HG02798 (cell line): ENCODE measurements at regions not wholly inside any gene's neighbourhood (a gene's known extent, or its start where the extent isn't known, plus 50 kb on each side); places are given as distances from the start of the nearest gene placed in this dataset.
A peak's percentile ranks its signal among the peaks of the same experiment; 100 is the strongest.

Source experiments
- ATAC-seq: cut with Tn5 transposase; IDR thresholded peaks from one replicate; pipeline ENCODE4 v1.9.1; 2021; ENCODE audit warnings: mild to moderate bottlenecking; ENCODE audit not compliant: unreplicated experiment, poor library complexity

DNA sequence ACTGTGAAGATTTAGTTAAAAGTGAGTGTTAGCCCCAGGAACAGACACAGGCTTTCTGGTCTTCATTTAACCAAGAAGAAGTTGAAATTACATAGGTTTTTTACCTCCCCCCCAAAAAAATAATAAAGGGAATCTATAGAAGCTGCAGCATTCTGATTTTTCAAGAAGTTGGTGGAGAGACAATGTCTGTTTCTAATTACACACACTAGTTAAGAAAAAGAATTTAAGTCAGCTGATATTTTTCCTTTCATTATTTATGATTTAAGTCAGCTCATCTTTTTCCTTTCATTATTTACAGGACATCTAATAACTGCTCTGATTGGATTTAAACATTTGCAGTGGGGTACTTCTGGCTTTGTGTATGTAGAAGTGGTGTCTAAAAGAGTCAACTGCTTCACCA, 201.4 kb upstream of the NRP1 start:
- ATAC-seq: no peak

GRCh38 chr10:33534416-33534815, 199.9 kb upstream of the NRP1 start:
- ATAC-seq: no peak

- no peak for ATAC-seq
Observed at GRCh38 chr10:33533612-33534011, 199.1 kb upstream of the NRP1 start.

DNA sequence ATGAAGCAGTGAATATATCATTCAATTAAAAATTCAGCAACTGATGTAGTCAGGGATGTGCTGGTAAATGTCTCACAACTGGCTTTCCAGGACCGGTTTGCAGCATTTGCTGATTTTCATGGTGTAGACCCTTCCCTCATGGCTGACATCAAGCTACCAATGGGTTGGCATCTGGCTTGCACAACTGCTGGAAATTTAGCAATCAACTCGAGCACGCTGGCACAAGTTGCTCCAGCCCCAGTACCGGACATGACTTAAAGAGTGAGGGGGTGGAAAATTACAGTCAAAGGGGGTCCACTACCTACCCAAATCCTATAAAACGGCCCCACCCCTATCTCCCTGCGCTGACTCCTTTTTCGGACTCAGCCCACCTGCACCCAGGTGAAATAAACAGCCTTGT, 198.4 kb upstream of the NRP1 start:
- ATAC-seq: no peak

DNA sequence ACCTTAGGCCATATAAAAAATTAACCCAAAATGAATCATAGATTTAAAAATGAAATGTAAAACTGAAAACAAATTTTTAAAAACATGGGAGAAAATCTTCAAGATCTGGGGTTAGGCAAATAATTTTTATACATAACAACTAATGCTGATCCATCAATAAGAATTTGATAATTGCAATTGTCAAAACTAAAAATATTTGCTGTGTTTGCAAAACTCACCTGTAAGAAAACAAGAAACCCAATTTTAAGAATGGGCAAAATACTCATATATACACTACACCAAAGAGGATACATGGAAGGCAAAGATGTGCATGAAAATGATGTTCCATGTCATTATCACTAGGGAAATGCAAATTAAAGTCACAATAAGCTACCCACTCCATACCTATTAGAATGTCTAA, 194.8 kb upstream of the NRP1 start:
- no peak for ATAC-seq

DNA sequence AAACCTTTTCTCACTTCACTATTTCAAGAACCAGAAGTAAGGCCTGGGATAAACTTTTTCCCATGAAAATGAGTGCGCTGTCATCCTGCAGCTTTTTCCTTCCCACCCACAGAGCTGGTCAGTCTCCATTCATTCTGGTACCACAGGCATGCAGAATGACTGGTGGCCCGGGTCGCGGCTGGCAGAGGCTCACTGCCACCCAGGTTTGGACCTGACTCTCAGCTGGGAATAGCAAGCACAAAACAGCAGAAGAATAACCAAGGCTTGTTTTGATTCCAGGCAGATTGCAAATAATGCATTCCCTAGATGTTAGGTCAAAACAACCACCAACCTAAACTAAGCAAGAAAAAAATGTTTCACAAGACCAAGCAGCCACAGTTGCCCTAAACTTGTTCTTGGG, 190.5 kb upstream of the NRP1 start:
- no peak for ATAC-seq

GRCh38 chr10:33524041-33524440, 189.6 kb upstream of the NRP1 start:
- no peak for ATAC-seq

DNA sequence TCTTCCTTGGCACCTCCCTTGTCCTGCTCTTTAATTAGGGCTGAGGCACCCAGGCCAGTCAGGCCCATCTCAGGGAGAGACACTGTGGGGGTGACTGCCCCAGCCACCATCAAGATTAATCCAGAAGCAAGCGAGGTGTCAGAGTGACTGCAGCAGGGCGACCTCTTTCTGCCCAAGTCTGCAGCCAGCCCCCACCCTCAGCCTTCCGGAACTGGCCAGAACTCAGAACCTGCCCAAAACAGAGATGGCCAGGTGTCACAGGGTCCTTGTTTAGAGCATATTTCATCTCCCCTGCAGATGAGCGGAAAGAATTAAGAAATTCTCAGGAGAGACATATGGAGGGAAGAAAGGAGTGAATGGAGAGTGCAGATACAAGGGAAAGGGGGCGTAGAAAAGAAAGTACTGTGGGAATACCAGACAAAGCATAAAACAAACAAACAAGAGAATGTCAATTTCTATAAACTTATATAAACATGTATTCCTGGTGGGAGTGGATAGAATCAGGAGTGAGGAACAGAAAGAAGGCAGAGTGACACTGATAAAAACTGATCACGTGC, 188.8 kb upstream of the NRP1 start:
- ATAC-seq: no peak

GRCh38 chr10:33521904-33522303, 187.4 kb upstream of the NRP1 start:
- ATAC-seq: no peak

- no peak for ATAC-seq
Observed at GRCh38 chr10:33521062-33521461, 186.6 kb upstream of the NRP1 start.

DNA sequence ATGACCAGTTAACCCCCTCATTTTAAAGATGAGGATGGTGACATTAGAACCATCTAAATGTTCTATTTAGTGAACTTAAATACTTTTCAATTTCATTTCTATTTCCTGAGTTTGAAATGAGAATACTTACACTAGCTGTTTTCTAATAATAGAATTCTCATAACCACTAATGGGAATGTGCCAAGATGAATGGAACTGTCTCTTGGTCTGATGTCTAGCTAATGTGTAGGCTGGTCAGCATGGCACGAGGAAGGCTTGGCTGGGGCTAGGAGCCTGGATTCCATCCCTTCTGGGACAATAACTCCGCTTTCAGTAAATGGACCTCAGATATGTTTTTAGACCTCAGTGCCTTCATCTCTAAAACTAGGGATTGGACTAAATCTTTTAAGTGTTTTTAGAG, 185.8 kb upstream of the NRP1 start:
- ATAC-seq: no peak

- ATAC-seq: no peak
Observed at GRCh38 chr10:33519130-33519860, 184.8 kb upstream of the NRP1 start.

GRCh38 chr10:33510206-33510605, 175.7 kb upstream of the NRP1 start:
- no peak for ATAC-seq

- peak; percentile 65 for ATAC-seq
Observed at GRCh38 chr10:33509231-33509831, 174.9 kb upstream of the NRP1 start.

DNA sequence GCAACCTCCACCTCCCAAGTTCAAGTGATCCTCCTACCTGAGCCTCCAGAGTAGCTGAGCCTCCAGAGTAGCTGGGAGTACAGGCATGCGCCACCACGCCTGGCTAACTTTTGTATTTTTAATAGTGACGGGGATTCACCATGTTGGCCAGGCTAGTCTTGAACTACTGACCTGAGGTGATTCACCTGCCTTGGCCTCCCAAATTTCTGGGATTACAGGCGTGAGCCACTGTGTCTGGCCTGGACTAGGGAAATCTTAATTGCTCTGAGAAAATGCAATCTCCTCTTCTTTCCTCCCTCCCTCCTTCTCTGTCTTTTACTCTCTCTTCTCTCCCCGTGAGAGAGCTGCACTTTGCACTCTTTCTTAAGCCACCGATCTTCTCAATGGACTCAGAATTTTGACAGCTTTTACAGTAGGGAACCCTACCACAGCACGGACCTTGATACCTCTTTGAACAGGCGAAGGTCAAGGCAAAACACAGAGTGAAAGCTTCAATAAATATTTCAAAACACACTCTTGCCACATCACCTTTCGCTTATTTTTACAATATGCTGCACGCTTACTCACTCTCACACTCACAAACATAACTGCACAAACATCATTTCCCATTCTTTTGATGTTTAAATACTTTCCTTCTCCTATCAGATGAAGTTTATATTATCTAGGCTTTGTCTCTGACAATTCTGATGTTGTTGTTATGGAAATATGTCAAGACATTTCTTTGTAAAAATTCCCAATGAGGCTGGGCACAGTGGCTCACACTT, 173.4 kb upstream of the NRP1 start:
- no peak for ATAC-seq

DNA sequence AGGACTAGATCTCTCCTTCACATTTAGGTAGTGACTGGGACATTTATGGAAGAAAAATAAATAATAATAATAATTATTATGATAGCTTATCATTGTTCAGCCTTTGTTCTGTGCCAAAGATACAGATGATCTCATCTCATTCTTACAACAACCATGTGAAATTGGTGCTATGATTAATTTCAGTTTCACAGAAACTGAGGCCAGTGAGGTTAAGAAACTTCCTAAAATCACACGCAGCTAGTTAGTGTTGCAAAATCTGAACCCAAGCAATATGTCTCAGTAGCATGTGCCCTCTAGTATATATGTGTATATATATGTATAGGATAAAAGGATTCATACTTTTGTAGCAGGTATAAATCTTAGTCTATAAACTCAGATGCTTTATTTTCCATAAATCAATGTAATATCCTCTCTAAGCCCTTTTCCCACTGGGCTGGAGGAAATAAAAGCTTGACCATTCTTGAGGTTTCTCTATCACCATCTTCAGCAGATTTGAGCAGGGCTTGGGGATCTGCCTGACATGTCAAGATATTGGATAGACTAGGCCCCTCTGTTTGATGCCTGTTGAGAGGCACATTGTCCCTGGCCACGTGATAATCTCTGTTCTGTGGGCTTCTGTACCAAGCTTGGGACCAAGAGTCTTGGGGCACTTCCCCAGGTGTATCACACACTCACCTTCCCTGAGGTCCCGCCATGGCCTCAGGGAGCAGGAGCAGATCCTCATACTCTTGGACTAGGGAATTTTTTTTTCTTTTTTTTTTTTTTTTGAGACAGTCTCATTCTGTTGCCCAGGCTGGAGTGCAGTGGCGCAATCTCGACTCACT, 172.6 kb upstream of the NRP1 start:
- peak; percentile 86 for ATAC-seq

GRCh38 chr10:33506391-33506790, 171.9 kb upstream of the NRP1 start:
- ATAC-seq: no peak

DNA sequence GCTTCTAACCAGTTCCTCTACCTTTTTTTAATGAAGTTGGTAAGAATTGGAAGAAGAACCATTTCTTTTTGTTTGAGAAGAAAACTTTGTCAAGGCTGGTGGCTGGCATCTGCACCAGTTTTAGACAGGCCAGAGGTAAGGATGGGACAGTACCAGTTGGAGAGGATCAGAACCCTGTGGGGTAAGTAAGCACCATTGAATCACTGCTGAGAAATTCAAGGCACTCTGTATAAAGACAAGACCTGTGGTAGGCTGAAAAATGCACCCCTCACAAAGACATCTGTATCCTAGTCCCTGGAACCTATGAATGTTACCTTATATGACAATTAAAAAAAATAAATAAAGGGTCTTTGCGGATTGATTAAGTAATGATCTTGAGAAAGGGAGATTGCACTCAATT, 166.7 kb upstream of the NRP1 start:
- no peak for ATAC-seq

GRCh38 chr10:33498391-33498891, 164.0 kb upstream of the NRP1 start:
- ATAC-seq: no peak

- no peak for ATAC-seq
Observed at GRCh38 chr10:33497338-33497737, 162.9 kb upstream of the NRP1 start.
